NOMO-1 treated with dmso at 0.1 percent for 144 hours (cell line): ENCODE measurements at regions not wholly inside any gene's neighbourhood (a gene's known extent, or its start where the extent isn't known, plus 50 kb on each side); places are given as distances from the start of the nearest gene placed in this dataset.
"Not testable (repeated sequence)": the region's sequence is repeated elsewhere in the genome, so short reads cannot be mapped to it uniquely, and the experiment has no call there.

Experiments used
- DNase-seq: peaks from one replicate; lab custom pipeline; 2025; ENCODE audit not compliant: unreplicated experiment; lab: John Stamatoyannopoulos, UW

DNA sequence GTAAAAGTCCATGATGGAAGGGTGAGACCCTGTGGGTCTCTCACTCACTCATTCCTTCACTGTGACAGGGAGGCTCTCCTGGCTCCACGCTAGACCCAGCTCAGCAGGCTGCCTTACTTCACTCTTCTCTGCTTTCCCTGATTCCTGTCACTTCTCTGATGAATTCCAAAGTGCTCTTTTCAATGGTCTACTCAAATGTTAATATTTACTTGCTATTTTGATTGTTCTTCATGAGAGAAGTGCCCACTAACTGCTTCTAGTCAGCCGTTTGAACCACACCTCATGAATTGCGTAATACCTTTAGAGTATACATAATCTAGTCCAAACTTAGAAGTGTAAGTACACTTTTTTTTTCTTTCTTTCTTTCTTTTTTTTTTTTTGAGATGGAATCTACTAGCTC lies 1350.2 kb upstream of the RAG2 start:
- DNase-seq = peak; percentile 40

DNA sequence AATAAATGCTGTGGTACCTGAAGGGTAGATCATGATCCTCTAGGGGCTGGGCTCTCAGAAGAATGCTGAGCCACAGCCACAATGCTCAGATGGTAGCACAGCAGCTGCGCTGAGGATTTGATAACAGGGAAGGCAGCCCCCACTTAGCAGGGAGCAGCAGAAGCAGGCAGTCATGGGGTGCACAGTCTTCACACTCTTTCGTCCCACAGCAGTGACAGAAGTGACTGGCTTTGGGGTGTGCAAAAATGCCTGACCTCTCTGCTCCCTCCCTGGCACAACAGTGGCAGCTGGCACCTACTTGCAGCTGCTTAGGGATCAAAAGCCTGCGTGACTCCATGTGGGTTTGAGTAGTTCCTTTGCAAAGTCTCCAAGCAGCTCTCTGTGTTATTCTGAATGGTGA lies 1349.8 kb upstream of the RAG2 start:
- no peak for DNase-seq

GRCh38 chr11:37946155-37946766 lies 1348.2 kb upstream of the RAG2 start:
- DNase-seq = peak; percentile 6

- DNase-seq = no peak
These were observed 1344.0 kb upstream of the RAG2 start for GRCh38 chr11:37942081-37942480.

DNA sequence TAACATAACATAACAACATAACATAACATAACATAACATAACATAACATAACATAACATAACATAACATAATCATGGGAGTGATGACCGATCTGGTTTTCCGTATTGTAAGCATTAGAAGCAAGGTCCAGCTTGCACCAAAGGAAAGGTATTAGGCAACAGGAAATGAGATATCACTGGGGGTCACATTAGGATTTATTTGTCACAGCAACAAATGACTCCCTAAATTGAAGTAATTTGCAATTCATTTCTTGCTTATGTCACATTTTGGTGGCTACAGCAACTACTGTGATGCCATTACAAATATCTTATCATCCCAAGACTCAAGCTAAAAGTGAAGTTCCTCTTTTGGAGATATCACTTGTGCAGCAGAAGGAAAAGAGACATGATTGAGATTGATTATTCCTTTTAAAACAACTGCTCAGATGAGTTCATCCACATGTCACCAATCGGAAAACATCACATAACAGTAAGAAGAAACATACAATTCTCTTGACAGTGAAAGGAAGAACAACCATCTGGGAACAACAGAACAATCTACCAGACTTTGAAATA lies 1331.1 kb upstream of the RAG2 start:
- no peak for DNase-seq

DNA sequence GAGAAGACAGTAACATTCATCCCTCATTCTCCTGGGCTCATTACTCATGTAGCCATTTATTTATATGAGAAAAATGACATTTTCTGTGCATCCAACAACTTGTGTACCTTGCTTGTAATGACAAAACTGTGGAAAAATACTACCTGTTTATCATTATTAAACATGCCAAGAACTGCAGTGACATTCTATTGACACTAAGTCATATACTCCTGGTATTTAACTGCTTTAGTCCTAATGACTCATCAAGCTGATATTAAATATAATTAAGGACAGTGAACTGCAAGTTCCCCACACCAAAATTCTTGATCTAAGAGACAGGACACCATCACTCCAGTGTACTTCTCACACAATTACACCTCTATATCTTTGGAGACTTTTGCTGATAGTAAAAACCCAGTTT lies 1328.7 kb upstream of the RAG2 start:
- DNase-seq = no peak

DNA sequence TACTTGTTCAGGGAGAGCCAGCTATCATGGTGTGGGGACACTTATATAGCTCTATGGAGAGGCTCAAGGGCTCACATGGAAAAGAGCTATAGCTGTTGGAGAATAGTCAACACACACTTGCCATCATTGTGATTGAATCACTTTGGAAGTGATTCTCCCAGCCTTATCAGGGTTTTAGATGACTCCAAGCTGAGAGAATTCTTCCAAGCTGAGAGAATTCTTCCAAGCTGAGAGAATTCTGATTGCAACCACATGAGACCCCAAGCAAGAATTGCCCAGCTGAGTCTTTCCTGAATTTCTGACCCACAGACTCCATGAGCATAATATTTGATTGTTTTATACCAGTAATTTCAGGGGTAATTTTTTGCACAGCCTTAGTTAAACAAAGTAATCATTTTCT lies 1318.3 kb upstream of the RAG2 start:
- no peak for DNase-seq

GRCh38 chr11:37914859-37915258 lies 1316.8 kb upstream of the RAG2 start:
- DNase-seq = no peak

GRCh38 chr11:37908219-37908548 lies 1310.1 kb upstream of the RAG2 start:
- DNase-seq = no peak

DNA sequence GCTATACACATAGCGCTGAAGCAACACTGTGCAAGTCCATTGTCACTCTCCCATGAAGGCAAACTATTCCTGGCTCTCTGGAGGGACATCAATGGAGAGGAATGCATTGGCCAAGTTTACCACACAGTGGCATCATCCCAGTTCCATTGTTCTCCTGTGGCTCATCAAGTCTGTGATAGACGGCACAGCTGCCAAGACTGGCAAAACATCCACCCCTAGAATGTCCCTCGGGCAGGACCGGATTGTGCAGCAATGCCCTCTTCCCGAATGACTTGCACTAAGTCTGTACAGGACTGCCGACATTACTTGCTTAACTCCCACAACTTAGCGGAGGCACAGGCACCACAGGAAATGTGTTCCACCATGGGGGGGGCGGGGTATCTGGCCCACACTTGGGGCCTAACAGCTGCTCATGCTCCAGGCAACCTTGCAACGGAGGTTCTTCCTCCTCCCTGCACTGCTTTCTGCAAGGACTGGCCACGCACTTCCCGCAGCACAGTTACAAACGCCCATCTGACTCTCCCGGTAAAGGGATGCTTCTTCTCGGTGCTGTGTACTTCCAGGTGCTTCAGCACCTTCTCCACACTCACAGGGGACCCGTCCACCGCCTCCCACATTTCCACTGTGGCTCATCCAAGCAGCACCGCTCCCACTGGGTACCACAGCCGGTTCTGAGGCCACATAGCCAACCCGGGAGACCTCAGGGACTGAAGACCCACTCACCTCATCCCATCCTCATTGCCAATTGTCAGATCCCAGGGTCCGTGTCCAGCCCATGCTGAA lies 1309.6 kb upstream of the RAG2 start:
- no peak for DNase-seq

DNA sequence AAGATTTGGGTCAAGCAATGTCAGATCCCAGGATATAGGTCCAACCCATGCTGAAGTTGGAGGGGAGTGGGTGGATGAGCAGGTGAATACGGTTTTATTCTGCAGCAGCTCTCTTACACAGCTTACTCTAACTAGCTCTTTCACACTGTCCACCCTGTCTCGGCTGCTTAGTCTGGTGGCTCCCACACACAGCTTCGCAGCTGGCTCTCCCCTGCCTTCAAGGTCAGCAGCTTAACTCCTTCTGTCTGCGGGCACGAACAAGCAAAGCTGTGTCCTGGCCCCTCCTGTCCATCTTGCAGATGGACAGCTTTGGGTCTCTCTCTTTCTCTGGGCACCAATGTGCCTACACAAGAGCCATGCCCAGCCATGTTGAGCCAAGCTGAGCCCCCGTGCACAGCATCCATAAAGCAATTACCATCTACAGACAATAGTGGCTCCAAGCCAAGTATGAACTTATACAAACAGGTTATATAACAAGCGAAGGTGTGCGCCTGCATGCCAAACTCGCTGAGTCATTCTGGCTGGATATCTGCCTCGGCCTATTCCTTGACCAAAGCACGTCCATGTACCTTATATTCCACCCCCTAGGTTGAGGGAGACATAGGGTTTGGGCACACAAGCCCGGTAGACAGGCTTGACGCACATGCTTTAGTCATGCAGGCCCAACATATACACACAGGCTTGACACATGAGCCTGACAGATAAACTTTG lies 1307.8 kb upstream of the RAG2 start:
- no peak for DNase-seq

- no peak for DNase-seq
These were observed 1298.0 kb upstream of the RAG2 start for GRCh38 chr11:37896016-37896415.

DNA sequence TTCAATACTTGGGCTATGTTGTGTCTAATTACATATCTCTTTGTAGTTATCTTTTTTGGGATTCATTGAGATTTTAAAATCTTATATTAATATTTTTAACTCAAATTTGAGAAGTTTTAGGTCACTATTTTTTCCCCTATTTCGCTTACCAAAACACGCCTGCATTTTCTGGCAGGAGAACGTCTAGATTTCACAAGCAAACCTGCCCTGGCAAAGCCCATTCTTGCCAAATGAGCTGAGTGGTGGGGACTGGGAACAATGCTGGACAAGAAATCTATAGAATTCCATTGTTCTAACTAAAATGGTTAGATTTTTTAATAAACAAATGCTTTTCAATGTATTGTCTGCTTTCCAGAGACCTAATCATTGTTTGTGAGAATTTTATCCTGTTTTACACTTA lies 1283.7 kb upstream of the RAG2 start:
- DNase-seq = no peak

GRCh38 chr11:37861671-37862070 lies 1263.6 kb upstream of the RAG2 start:
- no peak for DNase-seq

DNA sequence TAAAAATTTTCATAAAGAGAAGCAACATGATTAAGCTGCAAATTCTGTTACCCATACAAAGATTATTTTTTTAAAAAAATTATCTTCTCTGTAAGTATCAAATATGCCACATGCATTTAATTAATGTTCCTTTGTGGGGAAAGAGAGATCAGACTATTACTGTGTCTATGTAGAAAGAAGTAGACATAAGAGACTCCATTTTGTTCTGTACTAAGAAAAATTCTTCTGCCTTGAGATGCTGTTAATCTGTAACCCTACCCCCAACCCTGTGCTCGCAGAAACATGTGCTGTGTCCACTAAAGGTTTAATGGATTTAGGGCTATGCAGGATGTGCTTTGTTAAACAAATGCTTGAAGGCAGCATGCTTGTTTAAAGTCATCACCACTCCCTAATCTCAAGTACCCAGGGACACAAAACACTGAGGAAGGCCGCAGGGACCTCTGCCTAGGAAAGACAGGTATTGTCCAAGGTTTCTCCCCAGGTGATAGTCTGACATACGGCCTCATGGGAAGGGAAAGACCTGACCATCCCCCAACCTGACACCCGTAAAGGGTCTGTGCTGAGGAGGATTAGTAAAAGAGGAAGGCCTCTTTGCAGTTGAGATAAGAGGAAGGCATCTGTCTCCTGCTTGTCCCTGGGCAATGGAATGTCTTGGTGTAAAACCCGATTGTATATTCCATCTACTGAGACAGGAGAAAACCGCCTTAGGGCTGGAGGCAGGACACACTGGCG lies 1260.9 kb upstream of the RAG2 start:
- not testable (repeated sequence) for DNase-seq

- DNase-seq = no peak
These were observed 1260.4 kb upstream of the RAG2 start for GRCh38 chr11:37858398-37858797.

GRCh38 chr11:37857726-37858125 lies 1259.7 kb upstream of the RAG2 start:
- no peak for DNase-seq

- DNase-seq = no peak
These were observed 1251.7 kb upstream of the RAG2 start for GRCh38 chr11:37849706-37850105.

DNA sequence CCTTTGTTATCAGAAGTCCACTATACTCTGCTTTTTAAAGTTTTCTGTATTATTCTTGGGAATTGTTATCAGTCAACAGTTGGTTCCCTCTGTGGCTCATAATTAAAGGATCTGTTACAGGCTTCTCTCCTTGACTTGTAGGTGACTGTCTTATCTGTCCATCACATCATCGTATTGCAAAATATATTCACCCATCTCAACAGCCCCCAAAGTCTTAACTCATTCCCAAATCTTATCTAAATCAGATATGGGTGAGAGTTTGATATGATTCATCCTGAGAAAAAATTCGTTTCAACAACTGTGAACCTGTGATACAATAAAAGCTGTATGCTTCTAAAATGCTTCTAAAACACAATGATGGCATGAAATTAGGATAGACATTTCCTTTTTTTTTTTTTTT lies 1245.6 kb upstream of the RAG2 start:
- no peak for DNase-seq

DNA sequence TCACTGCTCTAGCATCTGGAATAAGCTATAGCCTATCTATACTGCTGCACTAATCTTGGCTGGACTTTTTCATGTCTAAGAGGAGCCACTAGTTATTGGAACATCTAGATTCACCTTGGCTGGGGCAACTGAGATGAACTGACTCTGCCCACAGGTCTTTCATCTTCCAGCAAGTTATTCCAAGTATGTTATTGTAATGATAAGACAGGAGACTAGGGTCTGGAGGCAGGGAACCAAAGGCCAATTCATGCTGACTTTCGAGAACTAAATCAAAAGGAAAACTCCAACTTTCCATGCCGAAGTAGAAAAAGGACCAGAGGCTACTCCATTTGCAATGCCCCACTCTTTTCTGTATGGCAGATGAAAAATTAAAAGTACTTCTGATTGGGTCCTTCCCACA lies 1243.0 kb upstream of the RAG2 start:
- no peak for DNase-seq

DNA sequence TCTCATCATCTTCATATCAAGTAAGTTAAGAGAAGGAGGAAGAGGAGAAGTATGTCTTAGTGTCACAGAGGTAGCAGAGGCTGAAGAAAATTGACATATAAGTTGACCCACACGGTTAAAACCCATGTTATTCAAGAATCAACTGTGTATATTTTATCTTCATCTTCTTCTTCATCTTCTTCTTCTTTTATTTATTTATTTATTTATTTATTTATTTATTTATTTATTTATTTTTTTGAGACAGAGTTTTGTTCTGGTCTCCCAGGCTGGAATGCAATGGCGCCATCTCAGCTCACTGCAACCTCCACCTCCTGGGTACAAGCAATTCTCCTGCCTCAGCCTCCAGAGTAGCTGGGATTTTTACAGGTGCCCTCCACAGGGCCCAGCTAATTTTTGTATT lies 1242.3 kb upstream of the RAG2 start:
- DNase-seq = not testable (repeated sequence)
